ENCODE measurements at regions not wholly inside any gene's neighbourhood (a gene's known extent, or its start where the extent isn't known, plus 50 kb on each side); places are given as distances from the start of the nearest gene placed in this dataset.

- no peak for ATAC-seq (ENCODE audit: low read depth)
- H3K36me3 ChIP-seq (ENCODE audit: low read depth), result no peaks in the 10 kb centered on the region
- no peak for DNase-seq (ENCODE audit: low spot score)
- no peak overlapping the region for H3K4me3 ChIP-seq (ENCODE audit: severe bottlenecking)
- no peaks in the 10 kb centered on the region for H3K4me1 ChIP-seq (ENCODE audit: insufficient read depth, poor library complexity, severe bottlenecking)
- no peaks in the 10 kb centered on the region for H3K9me3 ChIP-seq (ENCODE audit: severe bottlenecking)
- H3K27ac ChIP-seq (ENCODE audit: poor library complexity, severe bottlenecking), result no peak overlapping the region
- TF ChIP-seq CTCF (IDR thresholded peaks at IDR 0.05; ENCODE audit: poor library complexity, severe bottlenecking), result no peak
- no peaks in the 10 kb centered on the region for H3K27me3 ChIP-seq (ENCODE audit: insufficient read depth, poor library complexity, severe bottlenecking)
These were observed 88.8 kb downstream of the CHST1 start for GRCh38 chr11:45576461-45577215.

- TF ChIP-seq CTCF (IDR thresholded peaks at IDR 0.05; ENCODE audit: poor library complexity, severe bottlenecking), result no peak
- ATAC-seq (ENCODE audit: low read depth), result no peak
These were observed 91.7 kb downstream of the CHST1 start for GRCh38 chr11:45573728-45574127.

GRCh38 chr11:45572354-45573123 lies 92.9 kb downstream of the CHST1 start:
- Histone ChIP-seq H3K4me1 (ENCODE audit: insufficient read depth, poor library complexity, severe bottlenecking) (no peaks in the 10 kb centered on the region), H3K36me3 (ENCODE audit: low read depth) (no peaks in the 10 kb centered on the region), H3K4me3 (ENCODE audit: severe bottlenecking) (no peak overlapping the region), H3K27me3 (ENCODE audit: insufficient read depth, poor library complexity, severe bottlenecking) (no peaks in the 10 kb centered on the region), H3K27ac (ENCODE audit: poor library complexity, severe bottlenecking) (no peak overlapping the region), H3K9me3 (ENCODE audit: severe bottlenecking) (no peaks in the 10 kb centered on the region)
- no peak for TF ChIP-seq CTCF (IDR thresholded peaks at IDR 0.05; ENCODE audit: poor library complexity, severe bottlenecking)
- ATAC-seq (ENCODE audit: low read depth) (no peak), DNase-seq (ENCODE audit: low spot score) (no peak)

More at GRCh38 chr11:45573728-45574127, 91.7 kb downstream of the CHST1 start:
- H3K9me3 ChIP-seq (ENCODE audit: severe bottlenecking), result no peaks in the 10 kb centered on the region
- no peak overlapping the region for H3K27ac ChIP-seq (ENCODE audit: poor library complexity, severe bottlenecking)
- H3K27me3 ChIP-seq (ENCODE audit: insufficient read depth, poor library complexity, severe bottlenecking), result no peaks in the 10 kb centered on the region
- DNase-seq (ENCODE audit: low spot score), result no peak
- H3K4me3 ChIP-seq (ENCODE audit: severe bottlenecking), result no peak overlapping the region
- no peaks in the 10 kb centered on the region for H3K4me1 ChIP-seq (ENCODE audit: insufficient read depth, poor library complexity, severe bottlenecking)
- no peaks in the 10 kb centered on the region for H3K36me3 ChIP-seq (ENCODE audit: low read depth)

- no peak overlapping the region for H3K4me3 ChIP-seq (ENCODE audit: severe bottlenecking)
- no peaks in the 10 kb centered on the region for H3K9me3 ChIP-seq (ENCODE audit: severe bottlenecking)
- no peaks in the 10 kb centered on the region for H3K27me3 ChIP-seq (ENCODE audit: insufficient read depth, poor library complexity, severe bottlenecking)
- no peak for TF ChIP-seq CTCF (IDR thresholded peaks at IDR 0.05; ENCODE audit: poor library complexity, severe bottlenecking)
- no peaks in the 10 kb centered on the region for H3K36me3 ChIP-seq (ENCODE audit: low read depth)
- ATAC-seq (ENCODE audit: low read depth), result no peak
- no peak overlapping the region for H3K27ac ChIP-seq (ENCODE audit: poor library complexity, severe bottlenecking)
- DNase-seq (ENCODE audit: low spot score), result no peak
- H3K4me1 ChIP-seq (ENCODE audit: insufficient read depth, poor library complexity, severe bottlenecking), result no peaks in the 10 kb centered on the region
These were observed 95.6 kb downstream of the CHST1 start for GRCh38 chr11:45569776-45570175.

Data from RWPE2 (cell line).